Hippocampal formation (tissue), 2 donors: ENCODE measurements at regions not wholly inside any gene's neighbourhood (a gene's known extent, or its start where the extent isn't known, plus 50 kb on each side); places are given as distances from the start of the nearest gene placed in this dataset.

Experiments
- DNase-seq, 2 donors: peaks; one replicate each; lab custom pipeline; 2025; lab: John Stamatoyannopoulos, UW

DNA sequence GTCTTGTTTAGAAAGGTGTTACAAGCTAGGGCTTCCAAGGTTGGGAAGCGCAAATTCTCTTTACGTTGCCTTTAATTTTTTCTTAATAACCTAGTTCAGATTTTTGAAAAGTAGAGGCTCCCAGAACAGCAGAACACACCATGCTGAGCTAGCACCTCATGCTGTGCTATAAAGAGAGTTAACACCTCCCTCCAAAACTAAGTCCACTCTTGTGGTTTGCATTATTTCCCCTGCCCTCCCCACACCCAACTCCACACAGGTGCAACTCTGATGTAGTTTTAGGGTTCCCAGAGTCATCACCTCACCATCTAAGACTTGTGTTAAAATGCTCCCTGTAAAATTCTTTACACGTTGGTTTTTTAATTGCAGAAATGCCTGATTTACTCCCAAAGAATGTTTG lies 459.4 kb upstream of the JARID2 start:
- DNase-seq, result no peak

DNA sequence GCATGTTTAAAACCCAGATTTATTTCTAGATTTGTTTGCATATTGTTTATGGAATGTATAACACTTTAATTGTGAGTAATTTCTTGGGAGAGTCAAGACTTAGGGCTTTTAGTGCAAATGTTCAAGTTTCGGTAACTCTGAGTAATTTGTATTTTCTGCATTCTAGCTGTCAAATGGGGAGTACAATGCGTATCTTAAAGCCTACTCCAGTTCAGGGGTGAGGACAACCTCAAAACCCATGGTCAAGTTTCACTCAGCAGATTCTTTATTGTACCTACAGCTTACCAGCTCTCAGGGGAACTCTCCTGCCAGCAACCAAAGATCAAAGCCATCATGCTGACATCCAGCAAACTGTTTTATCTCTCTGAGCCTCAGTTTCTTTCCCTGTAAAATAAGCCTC lies 458.6 kb upstream of the JARID2 start:
- DNase-seq, result no peak

DNA sequence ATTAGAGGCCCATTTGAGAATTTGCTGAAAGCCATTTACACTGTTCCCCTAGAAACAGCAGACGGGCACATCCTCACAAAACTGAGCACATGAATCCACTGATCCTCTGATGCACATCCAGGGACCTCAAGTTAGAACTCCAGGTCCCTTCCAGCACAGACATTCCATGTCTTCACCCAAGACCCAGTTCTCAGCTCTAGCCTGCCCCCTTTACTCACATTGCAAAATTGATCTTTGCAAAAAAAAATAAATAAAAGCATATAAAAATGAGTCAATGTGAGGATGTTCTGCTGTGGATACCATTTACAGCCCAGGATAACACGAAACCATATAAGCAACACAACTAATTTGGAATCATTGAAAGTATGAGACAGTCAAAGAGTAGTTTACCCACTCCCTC lies 458.2 kb upstream of the JARID2 start:
- no peak for DNase-seq

DNA sequence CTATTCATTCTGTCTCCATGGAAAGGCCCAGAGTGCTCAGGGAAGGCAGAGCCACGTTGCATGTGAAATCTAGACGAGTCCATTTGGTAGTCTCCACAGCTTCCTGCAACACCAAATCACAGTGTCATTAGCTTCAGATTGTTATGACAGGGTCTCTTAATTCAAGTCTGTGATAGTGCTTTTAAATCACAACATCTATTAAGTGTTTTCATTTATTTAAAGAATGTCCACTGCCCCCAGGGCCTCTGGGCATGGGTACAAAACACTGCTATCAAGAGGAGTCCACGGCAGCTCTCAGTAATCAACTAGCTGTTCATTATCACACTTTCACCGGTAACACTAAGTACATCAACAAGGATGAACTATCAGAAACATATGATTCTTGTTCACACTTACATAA lies 455.9 kb upstream of the JARID2 start:
- DNase-seq, result no peak

DNA sequence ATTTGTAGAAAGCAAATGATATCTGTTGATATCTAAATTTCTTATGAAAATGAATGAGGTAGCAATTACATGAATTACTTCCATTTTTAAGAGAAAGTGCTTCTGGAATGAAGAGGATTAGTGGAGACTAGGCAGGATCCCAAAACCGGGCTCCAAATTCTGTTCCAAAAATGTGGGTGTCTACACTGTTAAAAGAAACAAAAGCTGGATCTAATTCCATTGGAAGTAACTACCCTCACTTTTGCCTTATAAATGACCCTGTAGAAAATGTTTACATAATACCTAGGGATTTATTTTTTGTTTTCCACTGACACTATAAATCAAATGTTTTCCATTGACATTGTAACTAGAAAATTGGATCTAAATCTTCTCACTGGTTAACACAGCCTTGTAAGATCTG lies 454.9 kb upstream of the JARID2 start:
- DNase-seq, result no peak

DNA sequence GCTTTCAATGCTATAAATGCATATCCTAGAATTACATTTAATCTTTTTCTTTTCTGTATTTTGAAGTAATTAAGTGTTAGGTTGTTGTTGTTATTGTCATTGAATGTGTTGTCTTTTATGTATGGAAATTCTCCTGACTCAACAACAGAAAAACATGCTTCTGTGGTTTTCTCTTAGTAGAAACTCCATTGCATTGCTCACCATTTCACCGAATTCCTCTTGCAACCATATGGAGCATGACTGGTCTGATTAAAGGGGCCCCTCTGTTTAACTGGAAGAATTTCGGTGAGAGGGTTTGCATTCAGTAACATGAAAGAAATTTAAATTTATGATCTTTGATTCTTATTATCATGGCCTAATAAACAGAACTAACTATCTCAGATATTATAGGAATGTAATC lies 454.3 kb upstream of the JARID2 start:
- DNase-seq, result no peak

DNA sequence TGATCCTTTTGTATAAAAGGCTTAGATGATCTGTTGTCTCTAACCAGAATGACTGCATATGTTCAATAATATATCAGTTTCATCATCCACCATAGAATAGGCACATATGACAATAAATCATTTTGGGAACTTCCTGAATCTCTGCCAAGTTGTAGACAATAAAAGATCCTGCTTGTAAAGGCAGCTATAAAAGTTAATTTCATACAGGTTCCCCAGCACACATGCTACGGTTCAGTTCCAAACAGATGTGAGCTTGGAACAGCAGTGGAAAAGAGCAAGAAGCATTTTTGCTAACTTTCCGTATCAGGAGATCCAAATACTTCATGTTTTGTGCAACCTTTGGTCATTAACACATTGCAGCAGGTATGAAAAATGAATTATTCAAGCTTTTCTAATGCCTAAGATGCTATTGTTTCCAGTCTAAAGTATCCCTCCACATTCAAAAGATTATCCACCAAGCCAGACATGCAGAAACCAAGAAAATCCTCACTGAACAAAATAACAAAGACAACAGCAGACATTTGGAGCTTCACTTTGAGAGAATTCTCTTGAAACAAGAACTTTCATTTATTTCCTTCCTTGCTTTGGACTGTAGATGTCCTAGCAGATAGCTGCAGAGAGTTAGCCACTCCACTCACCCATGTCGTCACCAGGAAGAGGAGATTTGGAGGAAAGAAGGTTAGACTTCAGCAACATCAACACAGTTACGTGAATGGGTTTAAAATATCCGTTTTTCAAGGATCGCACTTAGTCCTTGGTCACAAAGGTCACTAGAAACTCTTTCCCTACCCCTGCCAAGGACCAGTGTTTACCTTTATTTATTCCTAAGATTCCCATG lies 453.5 kb upstream of the JARID2 start:
- DNase-seq, result no peak

DNA sequence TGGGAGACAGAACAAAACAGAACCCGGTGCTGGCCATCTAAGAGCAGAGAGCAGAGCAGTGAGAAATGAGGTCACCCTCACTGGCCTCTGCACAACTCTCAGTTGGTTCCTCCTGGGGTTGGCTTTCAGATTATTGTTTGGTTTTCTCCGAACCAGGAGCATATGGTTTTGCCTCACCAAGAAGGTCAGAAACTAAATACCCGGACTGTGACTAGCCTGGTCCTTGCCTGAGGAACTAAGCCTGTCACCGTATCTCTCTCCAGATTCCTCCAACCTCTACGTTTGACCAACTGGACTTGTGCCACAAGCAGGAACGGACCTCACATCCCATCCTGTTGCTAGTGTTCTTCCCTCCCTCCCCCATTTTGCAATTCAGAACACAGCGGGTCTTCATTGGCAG lies 450.4 kb upstream of the JARID2 start:
- no peak for DNase-seq

DNA sequence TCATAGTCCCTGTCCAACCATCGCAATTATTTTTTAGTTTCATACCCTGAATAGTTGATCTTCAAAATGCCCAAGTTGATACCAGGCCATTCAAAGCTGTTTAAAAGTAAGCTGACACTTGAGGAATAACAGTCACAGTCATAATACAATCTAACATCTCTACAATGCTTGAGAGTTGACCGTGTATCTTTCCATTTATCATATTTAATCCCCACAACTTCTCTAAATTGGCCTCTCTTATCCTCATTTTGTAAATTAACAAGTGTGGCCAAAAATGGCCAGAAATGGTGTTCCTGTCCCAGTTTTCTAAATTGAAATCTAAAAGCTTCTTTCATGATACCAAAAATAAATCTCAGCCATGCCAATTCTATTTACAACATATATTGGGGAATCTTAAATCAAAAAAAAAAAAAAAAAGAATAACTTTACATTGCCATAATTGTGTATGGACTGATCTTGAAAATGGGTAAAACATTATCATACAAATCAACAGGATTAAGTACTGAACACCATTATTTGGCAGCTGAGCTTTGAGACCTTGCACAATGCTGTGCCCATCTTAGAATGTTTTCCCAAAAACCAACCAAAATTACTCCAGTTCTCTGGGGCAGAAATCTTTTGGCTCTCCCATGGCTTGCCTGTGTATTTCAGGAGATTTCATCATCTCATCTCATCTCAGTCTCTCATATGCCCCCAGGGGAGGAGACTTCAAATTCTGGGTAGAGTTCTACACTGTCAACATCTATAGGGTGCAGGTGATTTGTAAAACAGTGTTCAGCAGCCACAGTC lies 448.7 kb upstream of the JARID2 start:
- DNase-seq, result no peak

DNA sequence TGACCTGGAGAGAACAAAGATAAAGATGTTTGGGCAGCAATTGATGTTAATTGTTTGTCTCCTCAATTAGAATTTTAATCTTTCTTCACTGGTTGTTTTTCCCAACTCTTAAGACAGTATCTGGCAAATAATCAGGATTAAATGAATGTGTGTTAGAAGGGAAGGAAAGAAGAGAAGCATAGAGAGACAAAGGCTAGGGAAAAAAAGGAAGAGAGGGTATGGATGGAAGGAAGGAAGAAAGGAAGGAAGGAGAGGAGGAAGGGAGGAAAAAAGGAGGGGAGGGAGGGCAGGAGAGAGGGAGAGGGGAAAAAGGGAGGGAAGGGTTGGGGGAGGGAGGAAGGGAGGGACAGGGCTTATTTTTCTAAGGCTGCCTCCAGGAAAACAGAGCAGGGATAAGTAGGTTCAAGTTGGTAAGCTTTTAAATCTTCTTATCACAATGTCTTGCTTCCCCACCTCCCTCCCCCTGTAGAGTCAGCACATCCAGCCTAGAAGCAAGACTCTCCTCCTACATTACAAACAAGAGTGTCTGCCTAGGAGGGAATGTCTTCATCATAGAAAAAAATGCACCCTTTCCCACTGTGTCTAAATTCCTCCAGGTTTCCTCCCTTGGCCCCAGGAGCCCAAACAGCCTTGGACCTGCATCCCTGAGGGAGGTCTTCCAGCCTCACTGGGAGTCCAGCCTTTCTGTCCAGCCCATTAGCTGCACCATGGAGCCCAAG lies 447.8 kb upstream of the JARID2 start:
- DNase-seq, result no peak

DNA sequence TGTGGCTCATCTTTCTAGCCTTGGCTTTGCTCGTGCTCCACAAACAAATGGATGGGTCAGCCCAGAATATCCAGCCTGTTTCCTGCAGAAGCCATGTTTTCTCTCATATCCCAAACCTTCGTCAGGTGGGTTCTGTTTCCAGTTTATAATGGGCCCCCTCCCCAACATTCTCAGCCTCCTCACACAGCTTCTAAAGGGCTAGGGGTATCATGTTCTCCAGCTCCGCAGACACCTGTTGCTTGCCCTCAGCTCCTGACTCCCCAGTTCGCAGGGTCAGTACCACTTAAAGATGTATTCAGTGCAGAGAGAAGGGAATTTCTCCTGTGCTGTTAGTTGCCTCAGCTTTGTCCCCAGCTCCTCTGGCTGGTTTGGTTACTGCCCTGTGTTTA lies 447.3 kb upstream of the JARID2 start:
- DNase-seq, result no peak

DNA sequence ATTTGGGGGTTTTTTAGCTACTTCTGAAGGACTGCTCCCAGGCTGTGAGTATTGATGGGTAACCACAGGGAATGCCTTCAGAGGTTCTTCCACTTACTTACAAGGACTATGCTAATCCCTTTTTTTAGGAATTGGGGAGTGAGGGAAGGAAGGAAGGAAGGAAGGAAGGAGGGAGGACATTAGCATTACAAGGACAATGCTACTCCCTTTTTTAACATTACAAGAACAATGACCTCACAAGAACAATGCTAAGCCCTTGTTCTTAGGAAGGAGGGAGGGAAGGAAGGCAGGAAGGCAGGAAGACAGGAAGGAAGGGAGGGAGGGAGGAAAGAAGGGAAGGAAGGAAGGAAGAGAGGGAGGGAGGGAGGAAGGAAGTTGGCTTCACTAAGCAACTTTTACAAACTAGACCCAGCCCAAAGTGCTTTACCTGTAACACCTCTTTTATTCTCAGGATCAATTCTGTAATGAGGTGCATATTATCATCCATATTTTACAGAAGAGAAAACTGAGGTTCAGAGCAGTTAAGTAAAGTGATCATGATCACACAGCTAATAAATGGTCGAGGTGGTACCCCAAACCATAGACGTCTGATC lies 446.8 kb upstream of the JARID2 start:
- DNase-seq, result no peak

DNA sequence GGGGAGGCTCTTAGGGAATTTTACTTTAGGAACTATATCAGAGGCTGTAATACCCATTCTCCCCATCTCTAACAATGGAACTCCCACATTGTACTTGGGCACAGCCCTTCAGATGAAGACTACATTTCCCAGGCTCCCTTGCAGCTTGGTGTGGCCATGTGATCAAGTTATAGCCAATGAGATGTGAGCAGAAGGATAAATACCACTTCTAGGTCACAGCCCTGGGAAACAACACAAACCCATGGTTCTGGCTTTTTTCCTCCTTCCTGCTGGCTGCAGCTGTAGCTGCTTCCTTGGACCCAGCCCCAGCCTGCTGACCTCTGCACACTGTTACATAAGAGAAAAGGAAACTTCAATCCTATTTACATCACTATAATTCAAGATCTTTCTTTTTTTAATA lies 445.9 kb upstream of the JARID2 start:
- peak; percentile 48 to 65 for DNase-seq

DNA sequence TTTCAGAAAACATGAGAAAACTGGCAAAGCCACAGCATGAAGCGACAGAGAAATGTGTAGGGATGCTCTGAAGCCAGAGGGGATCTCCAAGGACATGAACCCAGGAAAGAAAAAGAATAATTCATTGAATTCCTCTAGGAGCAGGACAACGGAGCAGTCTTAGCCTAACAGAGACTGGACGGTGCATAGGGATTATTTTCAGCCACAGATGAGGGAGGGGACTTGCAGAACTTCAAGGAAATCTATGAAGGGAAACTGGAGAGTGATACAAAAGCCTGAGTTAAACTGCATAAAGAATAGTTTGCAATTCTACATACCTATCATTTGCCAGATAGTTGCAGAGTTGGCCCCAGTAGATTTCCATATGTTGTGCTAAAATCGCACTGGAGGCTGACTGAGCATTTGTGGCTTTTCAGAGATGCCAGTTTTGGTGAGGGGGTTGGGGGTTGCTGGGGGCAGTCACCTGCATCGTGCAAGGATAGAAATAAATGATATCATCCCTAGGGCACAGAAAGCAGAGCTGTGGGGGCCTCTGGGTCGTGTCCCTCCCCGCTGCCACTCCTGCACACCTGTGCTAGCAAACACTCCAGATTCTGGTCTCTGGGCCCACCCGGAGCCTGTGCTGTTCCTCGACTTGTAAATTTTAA lies 443.2 kb upstream of the JARID2 start:
- DNase-seq, result no peak

DNA sequence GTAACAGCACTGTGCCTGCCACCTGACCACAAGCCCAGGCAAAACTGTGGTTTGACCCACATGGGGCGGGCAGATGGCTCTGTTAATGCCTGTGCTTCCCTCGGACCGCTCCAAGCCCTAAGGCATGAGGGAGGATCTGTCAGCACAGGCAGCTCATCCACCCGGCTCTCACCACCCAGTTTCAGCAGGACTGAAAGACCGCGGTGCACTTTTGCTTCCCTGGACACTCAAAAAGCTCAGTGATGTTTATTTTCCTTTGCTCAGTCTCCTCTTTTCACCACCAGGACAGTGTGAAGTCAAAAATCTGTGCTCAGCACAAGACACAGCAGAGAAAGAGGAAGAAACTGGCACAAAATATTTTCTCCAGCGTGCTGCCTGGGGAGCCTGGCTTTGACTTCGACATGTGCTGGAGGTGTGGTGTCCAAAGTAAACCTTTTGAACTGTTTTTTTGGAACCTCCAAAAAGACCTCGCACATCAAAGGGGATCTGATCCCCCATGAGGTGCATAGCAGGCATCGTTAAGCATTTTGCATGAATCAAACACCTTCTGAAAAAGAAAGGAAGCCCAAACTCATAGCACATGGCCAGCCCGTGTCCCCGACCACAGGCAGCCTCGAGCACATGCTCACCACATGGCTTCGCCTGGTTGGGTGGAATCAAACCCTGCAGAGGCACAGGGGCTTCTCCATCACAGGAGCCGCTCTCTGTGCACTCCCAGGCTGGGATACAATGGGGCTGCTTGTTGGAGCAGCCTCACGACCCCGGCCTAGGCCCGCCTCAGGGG lies 441.7 kb upstream of the JARID2 start:
- peak; percentile 7 to 19 for DNase-seq

DNA sequence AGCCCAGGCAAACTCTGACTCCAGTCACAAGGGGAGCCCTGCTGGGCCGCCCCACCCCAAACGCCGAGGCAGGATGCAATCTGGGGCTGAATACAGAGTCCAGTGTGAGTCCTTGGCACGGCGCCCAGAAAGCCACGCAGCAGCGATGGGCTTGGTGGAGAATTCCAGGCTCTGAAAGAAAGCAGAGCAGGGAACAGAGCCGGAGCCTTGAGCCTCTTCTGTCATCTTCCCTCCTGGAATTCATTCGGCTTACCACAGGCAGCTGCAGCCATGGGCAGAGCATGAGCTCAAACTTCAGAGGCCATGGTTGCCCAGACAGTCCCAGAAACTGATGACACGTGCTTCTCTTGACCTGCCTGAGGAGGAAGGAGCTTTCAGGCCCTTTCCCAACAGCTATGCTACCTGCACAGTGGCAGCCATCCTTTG lies 441.1 kb upstream of the JARID2 start:
- DNase-seq, result peak; percentile 66 to 78

DNA sequence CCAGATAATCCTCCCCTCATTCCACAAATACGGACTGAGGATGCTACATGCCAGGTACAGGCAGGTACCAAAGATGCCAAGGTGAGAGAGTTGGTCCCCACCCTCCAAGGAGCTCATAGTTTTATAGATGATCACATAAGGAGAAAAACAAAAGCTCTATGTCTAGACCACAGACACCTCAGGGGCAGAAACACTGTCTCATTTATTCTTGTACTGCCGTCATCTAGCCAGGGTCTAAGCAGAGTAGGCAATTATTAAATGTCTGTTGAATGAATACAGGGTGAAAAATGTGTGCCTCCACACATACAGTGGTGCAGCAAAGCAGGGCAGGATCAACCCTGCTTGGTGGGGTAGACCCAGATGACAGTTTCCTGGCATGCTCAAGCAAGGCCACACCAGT lies 439.8 kb upstream of the JARID2 start:
- no peak for DNase-seq

DNA sequence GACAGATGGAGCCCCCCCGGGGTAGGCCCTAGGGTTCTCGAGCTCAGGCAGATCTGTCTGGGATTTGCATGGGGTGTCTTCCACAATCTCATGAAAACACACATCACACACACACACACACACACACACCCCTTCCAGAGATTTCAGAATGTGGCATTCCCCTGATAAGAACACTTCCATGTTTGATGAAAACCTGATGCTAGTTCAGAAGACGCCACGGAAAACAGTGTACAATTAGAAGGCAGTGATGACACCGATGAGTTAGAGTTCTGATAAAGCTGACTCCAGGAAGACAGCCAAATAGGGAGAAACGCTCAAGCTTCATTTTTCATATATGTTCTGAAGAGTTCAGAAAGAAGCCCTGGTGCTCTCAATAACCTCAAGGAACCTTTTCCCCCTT lies 438.7 kb upstream of the JARID2 start:
- DNase-seq, result no peak

DNA sequence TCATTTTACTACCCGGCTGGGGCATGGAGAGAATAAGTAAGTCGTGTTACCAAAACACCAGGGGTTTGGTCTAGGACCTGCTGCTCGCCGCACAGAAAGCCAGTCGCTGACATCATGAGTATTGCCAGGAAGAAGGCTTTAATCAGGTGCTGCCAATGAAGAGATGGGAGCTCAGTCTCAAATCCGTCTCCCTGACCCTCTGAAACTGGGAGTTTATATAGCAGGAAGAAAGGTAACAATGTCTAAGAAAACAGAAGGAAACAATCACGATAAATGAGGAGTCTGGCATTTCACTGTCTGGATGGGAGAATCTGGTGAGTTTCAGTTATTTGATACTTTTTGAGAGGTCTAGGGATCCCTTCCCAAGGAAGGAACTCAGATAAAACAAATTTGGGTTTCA lies 437.9 kb upstream of the JARID2 start:
- DNase-seq, result no peak

DNA sequence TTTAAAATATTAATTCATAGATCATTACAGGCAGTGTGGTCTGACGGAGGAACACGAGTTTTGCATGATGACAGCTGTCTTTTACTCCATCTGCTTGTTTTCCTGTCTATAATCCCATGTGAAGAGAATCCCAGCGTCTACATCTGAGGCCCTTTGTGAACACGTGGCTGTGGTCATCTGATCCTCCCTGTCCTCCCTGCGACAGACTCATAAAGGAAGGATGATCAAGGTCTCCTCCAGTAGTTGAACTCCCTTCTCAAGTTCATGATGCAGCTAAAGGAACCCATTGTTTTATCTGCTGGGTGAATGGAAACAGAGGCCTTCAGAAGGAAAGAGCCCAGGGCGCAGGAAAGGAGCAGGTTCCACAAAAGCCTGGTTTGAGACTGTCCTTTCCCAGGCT lies 435.8 kb upstream of the JARID2 start:
- no peak for DNase-seq
